CD4-positive, alpha-beta T cell treated with Interleukin-1 beta for 1 hour (primary cell): ENCODE measurements at regions not wholly inside any gene's neighbourhood (a gene's known extent, or its start where the extent isn't known, plus 50 kb on each side); places are given as distances from the start of the nearest gene placed in this dataset.
"Not testable (repeated sequence)": the region's sequence is repeated elsewhere in the genome, so short reads cannot be mapped to it uniquely, and the experiment has no call there.

Experiments used
- DNase-seq, 2 donors: peaks; one replicate each; pipeline ENCODE4 v3.0.0-alpha.2; 2020 to 2022

- no peak for DNase-seq
Measured at GRCh38 chr13:80900561-80900960, 559.6 kb upstream of the SPRY2 start.

- not testable (repeated sequence) for DNase-seq
Measured at GRCh38 chr13:80897641-80898040, 556.7 kb upstream of the SPRY2 start.

- DNase-seq: no peak
Measured at GRCh38 chr13:80894917-80895316, 554.0 kb upstream of the SPRY2 start.

GRCh38 chr13:80889829-80890228, 548.9 kb upstream of the SPRY2 start:
- DNase-seq: no peak

GRCh38 chr13:80888390-80888789, 547.5 kb upstream of the SPRY2 start:
- no peak for DNase-seq

- no peak for DNase-seq
Measured at GRCh38 chr13:80884056-80884785, 543.3 kb upstream of the SPRY2 start.

- no peak for DNase-seq
Measured at GRCh38 chr13:80883545-80883944, 542.6 kb upstream of the SPRY2 start.

GRCh38 chr13:80881942-80882445, 541.1 kb upstream of the SPRY2 start:
- DNase-seq: no peak

- no peak for DNase-seq
Measured at GRCh38 chr13:80881495-80881894, 540.6 kb upstream of the SPRY2 start.

- DNase-seq: no peak
Measured at GRCh38 chr13:80881034-80881433, 540.1 kb upstream of the SPRY2 start.

GRCh38 chr13:80877944-80878241, 537.0 kb upstream of the SPRY2 start:
- no peak for DNase-seq

GRCh38 chr13:80877209-80877943, 536.5 kb upstream of the SPRY2 start:
- DNase-seq: no peak

GRCh38 chr13:80873589-80873988, 532.7 kb upstream of the SPRY2 start:
- DNase-seq: peak; percentile 11 to 26

GRCh38 chr13:80871971-80872370, 531.0 kb upstream of the SPRY2 start:
- not testable (repeated sequence) for DNase-seq

- no peak for DNase-seq
Measured at GRCh38 chr13:80871481-80871880, 530.6 kb upstream of the SPRY2 start.

GRCh38 chr13:80870186-80870585, 529.3 kb upstream of the SPRY2 start:
- no peak for DNase-seq

- no peak for DNase-seq
Measured at GRCh38 chr13:80866921-80867320, 526.0 kb upstream of the SPRY2 start.

- DNase-seq: no peak
Measured at GRCh38 chr13:80865329-80865728, 524.4 kb upstream of the SPRY2 start.

- DNase-seq: no peak
Measured at GRCh38 chr13:80862456-80862855, 521.5 kb upstream of the SPRY2 start.

GRCh38 chr13:80860845-80861244, 519.9 kb upstream of the SPRY2 start:
- DNase-seq: no peak

- DNase-seq: no peak
Measured at GRCh38 chr13:80858131-80858530, 517.2 kb upstream of the SPRY2 start.

- no peak for DNase-seq
Measured at GRCh38 chr13:80857321-80857720, 516.4 kb upstream of the SPRY2 start.

- no peak for DNase-seq
Measured at GRCh38 chr13:80850771-80851170, 509.8 kb upstream of the SPRY2 start.

GRCh38 chr13:80844164-80844563, 503.2 kb upstream of the SPRY2 start:
- DNase-seq: no peak

GRCh38 chr13:80841414-80841813, 500.5 kb upstream of the SPRY2 start:
- no peak for DNase-seq
